Activated CD4-positive, alpha-beta T cell treated with anti-CD3 and anti-CD28 coated beads, Interleukin-2, amount 10 ng/mL, durations not matched to agents 24 days and 14 days (primary cell): ENCODE measurements at regions not wholly inside any gene's neighbourhood (a gene's known extent, or its start where the extent isn't known, plus 50 kb on each side); places are given as distances from the start of the nearest gene placed in this dataset.
A peak's percentile ranks its signal among the peaks of the same experiment; 100 is the strongest.

Experiments
- DNase-seq: peaks from one replicate; pipeline ENCODE4 v3.0.0; 2022
- H3K27ac Mint-ChIP-seq: one replicate; pipeline ENCODE4 v1.8.0; 2022; ENCODE audit warnings: mild to moderate bottlenecking, mixed read lengths
- H3K27me3 Mint-ChIP-seq: one replicate; pipeline ENCODE4 v1.8.0; 2022; ENCODE audit warnings: mixed read lengths
- H3K36me3 Mint-ChIP-seq: one replicate; pipeline ENCODE4 v1.8.0; 2022; ENCODE audit warnings: low read depth, mild to moderate bottlenecking, mixed read lengths
- H3K4me1 Mint-ChIP-seq: one replicate; pipeline ENCODE4 v1.8.0; 2021; ENCODE audit warnings: mixed read lengths
- H3K4me3 Mint-ChIP-seq: one replicate; pipeline ENCODE4 v1.8.0; 2022; ENCODE audit warnings: mild to moderate bottlenecking, moderate library complexity, mixed read lengths
- H3K9me3 Mint-ChIP-seq: one replicate; pipeline ENCODE4 v1.8.0; 2021; ENCODE audit warnings: mixed read lengths
- intact Hi-C: fragments of 100-400 bp; cut with micrococcal nuclease; formaldehyde crosslinking; loops from one replicate; pipeline ENCODE4 v1.15.1; 2023

- H3K27ac Mint-ChIP-seq, result no peak overlapping the region
- peaks cover 13% of the 10 kb centered on the region for H3K27me3 Mint-ChIP-seq
- peaks cover 27% of the 10 kb centered on the region for H3K4me1 Mint-ChIP-seq
- intact Hi-C loops, result no loop called here
- no peaks in the 10 kb centered on the region for H3K36me3 Mint-ChIP-seq
- H3K4me3 Mint-ChIP-seq, result no peak overlapping the region
- peaks cover 3% of the 10 kb centered on the region for H3K9me3 Mint-ChIP-seq
- DNase-seq, result no peak
Observed at GRCh38 chr6:14673201-14673600, 555.6 kb downstream of the CD83 start.

DNA sequence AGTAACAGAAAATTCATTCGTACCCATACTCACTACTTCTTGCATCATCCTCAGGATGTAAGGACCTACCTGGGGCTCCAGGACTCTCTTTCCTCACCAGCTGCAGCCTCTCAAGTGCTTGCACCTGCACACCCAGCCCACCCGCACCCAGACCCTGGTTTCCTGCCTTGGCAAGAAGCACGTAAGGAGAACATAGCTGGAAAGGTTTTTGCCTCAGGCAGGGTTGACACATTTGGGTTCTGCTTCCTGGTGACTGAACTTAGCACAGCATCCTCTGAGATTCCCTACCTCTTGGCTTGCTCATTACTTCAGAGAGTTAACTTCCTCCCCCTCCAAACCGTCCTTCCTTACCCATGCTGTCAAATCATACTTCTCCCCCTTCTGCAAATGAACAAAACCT lies 556.9 kb downstream of the CD83 start:
- Mint-ChIP-seq H3K27me3 (peaks cover 9% of the 10 kb centered on the region), H3K4me3 (no peak overlapping the region), H3K4me1 (peaks cover 27% of the 10 kb centered on the region), H3K27ac (no peak overlapping the region), H3K36me3 (no peaks in the 10 kb centered on the region), H3K9me3 (peaks cover 3% of the 10 kb centered on the region)
- DNase-seq, result no peak
- intact Hi-C loops, result loop anchor here (1.0 kb wide), 1 partner anchor 10 kb away; no protein-coding TSS in a partner anchor

DNA sequence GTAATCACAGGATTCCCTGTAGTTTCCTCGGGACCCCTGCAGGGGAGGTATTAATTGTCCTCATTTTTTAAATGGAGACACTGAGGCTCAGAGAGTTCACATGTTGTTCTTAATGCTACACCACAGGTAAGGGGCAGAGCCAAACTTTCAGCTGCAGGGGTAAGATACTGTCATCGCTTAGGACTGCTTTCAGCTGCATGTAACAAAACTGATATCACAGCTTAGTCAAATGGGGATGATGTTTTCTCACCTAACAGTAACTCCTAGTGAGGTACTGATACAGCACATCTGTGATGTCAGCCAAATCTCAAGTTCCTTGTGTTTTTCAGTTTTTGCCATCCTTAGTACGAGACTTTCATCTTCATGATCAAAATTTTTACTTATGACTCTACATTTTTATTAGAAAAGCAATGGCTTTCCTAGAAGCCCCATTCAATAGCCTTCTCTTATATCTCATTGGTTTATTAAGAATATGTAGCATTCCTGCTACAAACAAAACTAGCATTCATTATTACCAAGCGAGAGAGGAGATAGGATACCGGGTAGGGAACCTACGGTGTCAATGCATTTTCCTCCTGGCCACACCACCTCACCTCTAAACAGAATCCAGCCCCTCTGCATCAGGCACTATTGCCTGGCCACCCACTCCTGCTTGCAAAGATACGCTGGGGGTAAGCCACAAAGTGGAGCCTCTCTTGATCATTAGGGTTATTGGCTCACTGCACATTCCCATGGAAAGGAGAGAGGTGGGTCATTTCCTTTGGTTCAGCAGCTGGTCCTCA lies 557.5 kb downstream of the CD83 start:
- H3K4me1 Mint-ChIP-seq, result peaks cover 27% of the 10 kb centered on the region
- H3K9me3 Mint-ChIP-seq, result peaks cover 2% of the 10 kb centered on the region
- no peak for DNase-seq
- H3K27ac Mint-ChIP-seq, result no peak overlapping the region
- no peaks in the 10 kb centered on the region for H3K36me3 Mint-ChIP-seq
- peaks cover 8% of the 10 kb centered on the region for H3K27me3 Mint-ChIP-seq
- H3K4me3 Mint-ChIP-seq, result no peak overlapping the region
- intact Hi-C loops, result loop anchor here (1.0 kb wide), 1 partner anchor 11 kb away; no protein-coding TSS in a partner anchor

- intact Hi-C loops, result no loop called here
- DNase-seq, result no peak
- Mint-ChIP-seq H3K4me3 (no peak overlapping the region), H3K27me3 (peaks cover 3% of the 10 kb centered on the region), H3K9me3 (no peaks in the 10 kb centered on the region), H3K36me3 (no peaks in the 10 kb centered on the region), H3K27ac (no peak overlapping the region), H3K4me1 (peaks cover 25% of the 10 kb centered on the region)
Observed at GRCh38 chr6:14676064-14676463, 558.5 kb downstream of the CD83 start.

DNA sequence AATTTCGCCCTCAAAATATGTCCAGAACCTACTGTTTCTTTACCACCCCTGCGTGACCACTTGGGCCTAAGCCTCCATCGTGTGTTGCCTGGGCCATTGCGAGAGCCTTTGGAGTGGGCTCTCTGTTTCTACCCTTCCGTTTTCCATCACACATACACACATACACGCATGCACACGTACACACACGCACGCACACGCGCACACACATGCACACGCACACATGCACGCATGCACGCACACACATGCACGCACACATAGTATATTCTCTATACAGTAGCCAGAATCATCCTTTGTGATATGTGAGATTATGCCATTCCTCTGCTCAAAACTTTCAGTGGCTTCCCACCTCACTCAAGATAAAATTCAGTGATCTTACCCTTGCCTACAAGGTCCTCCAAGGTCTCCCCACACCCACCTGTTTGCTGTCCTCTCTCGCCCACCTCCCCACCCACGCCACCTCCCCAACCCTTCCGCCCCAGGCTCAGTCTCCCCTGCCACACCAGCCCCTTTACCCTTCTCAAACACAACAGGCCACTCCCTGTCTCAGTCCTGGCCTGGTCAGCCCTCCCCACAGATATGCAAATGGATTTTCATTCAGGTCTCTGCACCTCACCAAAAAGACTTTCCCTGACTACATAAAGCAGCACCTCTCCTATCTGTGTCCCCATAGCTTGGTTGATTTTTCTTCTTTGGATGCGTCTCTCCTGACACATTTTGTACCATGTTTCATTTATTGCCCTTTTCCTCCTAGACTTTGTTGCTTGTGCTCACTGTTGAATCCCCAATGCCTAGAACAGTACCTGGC lies 559.6 kb downstream of the CD83 start:
- peaks cover 2% of the 10 kb centered on the region for H3K9me3 Mint-ChIP-seq
- intact Hi-C loops, result no loop called here
- no peak overlapping the region for H3K4me3 Mint-ChIP-seq
- H3K4me1 Mint-ChIP-seq, result peaks cover 23% of the 10 kb centered on the region
- H3K27me3 Mint-ChIP-seq, result no peaks in the 10 kb centered on the region
- no peak overlapping the region for H3K27ac Mint-ChIP-seq
- no peaks in the 10 kb centered on the region for H3K36me3 Mint-ChIP-seq
- no peak for DNase-seq

- Mint-ChIP-seq H3K36me3 (no peaks in the 10 kb centered on the region), H3K4me1 (peaks cover 4% of the 10 kb centered on the region), H3K27ac (no peak overlapping the region), H3K9me3 (peaks cover 5% of the 10 kb centered on the region), H3K4me3 (no peak overlapping the region), H3K27me3 (no peaks in the 10 kb centered on the region)
- DNase-seq, result no peak
- intact Hi-C loops, result no loop called here
Observed at GRCh38 chr6:14681699-14682487, 564.0 kb upstream of the JARID2 start.

DNA sequence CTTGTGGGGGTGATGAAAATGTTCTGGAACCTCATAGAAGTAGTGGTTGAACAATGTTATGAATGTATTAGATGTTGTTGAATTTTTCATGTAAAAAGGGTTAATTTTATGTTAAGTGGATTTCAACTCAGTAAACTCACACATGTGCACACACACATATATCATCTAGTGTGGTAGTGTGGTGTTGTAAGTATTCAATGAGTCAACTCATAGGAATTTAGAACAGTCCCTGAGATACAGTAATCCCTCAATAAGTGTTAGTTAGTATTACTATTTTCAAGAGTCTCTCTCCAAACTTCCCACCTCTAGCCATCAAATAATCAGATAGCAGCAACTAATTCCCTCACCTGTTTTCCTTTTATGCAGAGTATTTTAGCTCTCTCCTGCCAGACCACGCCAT lies 563.1 kb upstream of the JARID2 start:
- no peaks in the 10 kb centered on the region for H3K27me3 Mint-ChIP-seq
- no peaks in the 10 kb centered on the region for H3K4me1 Mint-ChIP-seq
- no peaks in the 10 kb centered on the region for H3K36me3 Mint-ChIP-seq

GRCh38 chr6:14689639-14690038 lies 556.2 kb upstream of the JARID2 start:
- no peaks in the 10 kb centered on the region for H3K27me3 Mint-ChIP-seq
- H3K4me1 Mint-ChIP-seq, result no peaks in the 10 kb centered on the region
- peaks cover 3% of the 10 kb centered on the region for H3K9me3 Mint-ChIP-seq
- H3K36me3 Mint-ChIP-seq, result no peaks in the 10 kb centered on the region
- no peak for DNase-seq
- no peak overlapping the region for H3K27ac Mint-ChIP-seq
- intact Hi-C loops, result no loop called here
- H3K4me3 Mint-ChIP-seq, result no peak overlapping the region

More for the DNA sequence above, 563.1 kb upstream of the JARID2 start:
- intact Hi-C loops, result no loop called here
- H3K27ac Mint-ChIP-seq, result no peak overlapping the region
- H3K9me3 Mint-ChIP-seq, result peaks cover 5% of the 10 kb centered on the region
- DNase-seq, result no peak
- H3K4me3 Mint-ChIP-seq, result no peak overlapping the region

GRCh38 chr6:14690120-14691056 lies 555.5 kb upstream of the JARID2 start:
- no peak overlapping the region for H3K4me3 Mint-ChIP-seq
- no peaks in the 10 kb centered on the region for H3K36me3 Mint-ChIP-seq
- H3K9me3 Mint-ChIP-seq, result peaks cover 3% of the 10 kb centered on the region
- H3K27ac Mint-ChIP-seq, result no peak overlapping the region
- intact Hi-C loops, result no loop called here
- DNase-seq, result no peak
- peaks cover under 1% of the 10 kb centered on the region for H3K27me3 Mint-ChIP-seq
- H3K4me1 Mint-ChIP-seq, result no peaks in the 10 kb centered on the region

DNA sequence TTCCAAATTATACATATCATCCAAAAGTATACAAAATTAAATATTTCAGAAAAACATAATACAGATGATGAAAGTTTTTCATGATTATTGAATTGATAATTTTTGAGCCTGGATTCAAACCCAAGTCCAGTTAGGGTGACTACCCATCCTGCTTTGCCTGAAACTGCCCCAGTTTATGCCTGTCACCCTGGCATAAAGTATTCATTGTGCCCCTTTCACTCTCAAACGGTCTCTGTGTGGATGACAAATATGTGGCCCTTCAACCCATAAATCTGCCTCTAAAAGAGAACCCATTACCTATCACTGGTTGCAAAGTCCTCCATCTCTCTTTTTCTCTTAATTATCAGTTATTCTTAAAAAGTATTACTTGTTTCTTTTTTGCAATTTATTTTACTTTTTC lies 553.7 kb upstream of the JARID2 start:
- intact Hi-C loops, result no loop called here
- Mint-ChIP-seq H3K4me1 (no peaks in the 10 kb centered on the region), H3K36me3 (no peaks in the 10 kb centered on the region), H3K9me3 (peaks cover 8% of the 10 kb centered on the region), H3K27me3 (peaks cover 4% of the 10 kb centered on the region), H3K27ac (no peak overlapping the region), H3K4me3 (no peak overlapping the region)
- DNase-seq, result no peak

- DNase-seq, result no peak
- intact Hi-C loops, result no loop called here
- Mint-ChIP-seq H3K27me3 (peaks cover 4% of the 10 kb centered on the region), H3K4me1 (no peaks in the 10 kb centered on the region), H3K4me3 (no peak overlapping the region), H3K9me3 (peaks cover 8% of the 10 kb centered on the region), H3K36me3 (no peaks in the 10 kb centered on the region), H3K27ac (peak overlapping the region; percentile 30)
Observed at GRCh38 chr6:14693301-14694192, 552.3 kb upstream of the JARID2 start.

- Mint-ChIP-seq H3K27ac (no peak overlapping the region), H3K4me1 (no peaks in the 10 kb centered on the region), H3K9me3 (peaks cover 8% of the 10 kb centered on the region), H3K27me3 (peaks cover 4% of the 10 kb centered on the region), H3K36me3 (no peaks in the 10 kb centered on the region), H3K4me3 (no peak overlapping the region)
- intact Hi-C loops, result no loop called here
- DNase-seq, result no peak
Observed at GRCh38 chr6:14694308-14694707, 551.6 kb upstream of the JARID2 start.
